ENCODE measurements at regions not wholly inside any gene's neighbourhood (a gene's known extent, or its start where the extent isn't known, plus 50 kb on each side); places are given as distances from the start of the nearest gene placed in this dataset.

- no peak for ATAC-seq (ENCODE audit: low read depth)
These were observed 555.4 kb upstream of the PITX2 start for GRCh38 chr4:111178231-111178630.

More at GRCh38 chr4:111178231-111178630, 555.4 kb upstream of the PITX2 start:
- no peak overlapping the region for H2AK5ac ChIP-seq (ENCODE audit: low read depth, low read length)
- no peak overlapping the region for H3K18ac ChIP-seq (ENCODE audit: low read depth, low read length)
- no peaks in the 10 kb centered on the region for H3K79me1 ChIP-seq (ENCODE audit: low read depth in 1 of 2, low read length in 2 of 2)
- no peak overlapping the region for H2BK20ac ChIP-seq (ENCODE audit: low read depth, low read length)
- no peak overlapping the region for H3K9ac ChIP-seq (ENCODE audit: low read depth, low read length)
- no peaks in the 10 kb centered on the region for H4K20me1 ChIP-seq (ENCODE audit: insufficient read depth, low read length)
- no peak overlapping the region for H3K14ac ChIP-seq (replicated peaks; ENCODE audit: low read depth, low read length)
- H3K4ac ChIP-seq (ENCODE audit: low read depth, low read length), result no peak overlapping the region
- H3K36me3 ChIP-seq (ENCODE audit: control insufficient read depth, insufficient read depth, low read length), result no peaks in the 10 kb centered on the region
- H4K5ac ChIP-seq (ENCODE audit: low read depth, low read length), result no peak overlapping the region
- no peak for TF ChIP-seq POLR2A (IDR thresholded peaks at IDR 0.05; ENCODE audit: low read depth, low read length)
- TF ChIP-seq RAD21 (IDR thresholded peaks at IDR 0.05; ENCODE audit: low read length), result no peak
- no peak for TF ChIP-seq NFE2L2 (IDR thresholded peaks at IDR 0.05; ENCODE audit: low read depth, low read length)
- no peak for TF ChIP-seq FOS (IDR thresholded peaks at IDR 0.05; ENCODE audit: low read depth, low read length)
- no peak for TF ChIP-seq BHLHE40 (IDR thresholded peaks at IDR 0.05; ENCODE audit: low read depth, low read length)
- no peak for TF ChIP-seq CHD1 (IDR thresholded peaks at IDR 0.05; ENCODE audit: low read depth, low read length)
- no peak for TF ChIP-seq RFX5 (IDR thresholded peaks at IDR 0.05; ENCODE audit: low read depth, low read length)
- TF ChIP-seq, protein P1, sequence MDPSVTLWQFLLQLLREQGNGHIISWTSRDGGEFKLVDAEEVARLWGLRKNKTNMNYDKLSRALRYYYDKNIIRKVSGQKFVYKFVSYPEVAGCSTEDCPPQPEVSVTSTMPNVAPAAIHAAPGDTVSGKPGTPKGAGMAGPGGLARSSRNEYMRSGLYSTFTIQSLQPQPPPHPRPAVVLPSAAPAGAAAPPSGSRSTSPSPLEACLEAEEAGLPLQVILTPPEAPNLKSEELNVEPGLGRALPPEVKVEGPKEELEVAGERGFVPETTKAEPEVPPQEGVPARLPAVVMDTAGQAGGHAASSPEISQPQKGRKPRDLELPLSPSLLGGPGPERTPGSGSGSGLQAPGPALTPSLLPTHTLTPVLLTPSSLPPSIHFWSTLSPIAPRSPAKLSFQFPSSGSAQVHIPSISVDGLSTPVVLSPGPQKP (IDR thresholded peaks at IDR 0.05; ENCODE audit: borderline replicate concordance, low read depth, low read length), result no peak
- no peak for TF ChIP-seq MXI1 (IDR thresholded peaks at IDR 0.05; ENCODE audit: borderline replicate concordance, low read depth, low read length)
- no peak for TF ChIP-seq MAZ (IDR thresholded peaks at IDR 0.05; ENCODE audit: borderline replicate concordance, low read depth, low read length)
- TF ChIP-seq CEBPB (IDR thresholded peaks at IDR 0.05; ENCODE audit: low read depth, low read length), result no peak
- no peak for TF ChIP-seq MAFK (IDR thresholded peaks at IDR 0.05; ENCODE audit: low read depth, low read length)
- no peak for TF ChIP-seq USF2 (IDR thresholded peaks at IDR 0.05; ENCODE audit: low read depth, low read length)
- TF ChIP-seq CTCF (conservative IDR thresholded peaks at IDR 0.05; ENCODE audit: low read depth, low read length), result no peak
- TF ChIP-seq RCOR1 (IDR thresholded peaks at IDR 0.05; ENCODE audit: insufficient replicate concordance, low read length), result no peak
- no peak for TF ChIP-seq SMC3 (IDR thresholded peaks at IDR 0.05; ENCODE audit: low read depth, low read length)
- H4K8ac ChIP-seq (ENCODE audit: low read depth in 2 of 2, low read length in 2 of 2), result no peak overlapping the region
- no peak overlapping the region for H2BK5ac ChIP-seq (ENCODE audit: low read depth, low read length, poor library complexity, severe bottlenecking)
- dilution Hi-C loops (cut with HindIII; ENCODE audit: low sequenced_read_pairs, unreplicated experiment) (no loop called here), intact Hi-C loops (cut with micrococcal nuclease) (no loop called here), in situ Hi-C loops (cut with MboI; ENCODE audit: low sequenced_read_pairs) (no loop called here)
- BruUV-seq (replicated peaks), result no TSS peak
- H3K4me2 ChIP-seq (ENCODE audit: low read depth, low read length), result no peak overlapping the region
- H3K27me3 ChIP-seq (ENCODE audit: control insufficient read depth, insufficient read depth, low read length), result no peaks in the 10 kb centered on the region
- no peak overlapping the region for H4K91ac ChIP-seq (ENCODE audit: insufficient read depth, low read depth, low read length)
- ChIA-PET POLR2A (ENCODE audit: unreplicated experiment) (no interaction called here), CTCF (no interaction called here)
- H3K9me3 ChIP-seq (ENCODE audit: control insufficient read depth, insufficient read depth, low read length), result 0 out of 2 replicates have a peak, but pooled peaks cover 2% of the 10 kb centered on the region
- H2BK120ac ChIP-seq (ENCODE audit: low read depth, low read length), result no peak overlapping the region
- H3K4me3 ChIP-seq (ENCODE audit: insufficient read depth, low read depth, low read length), result no peak overlapping the region
- H3K9me1 ChIP-seq (ENCODE audit: insufficient read depth, low read length), result no peaks in the 10 kb centered on the region
- no peak overlapping the region for H2BK15ac ChIP-seq (ENCODE audit: low read depth, low read length)
- no peak overlapping the region for H3K23ac ChIP-seq (ENCODE audit: low read depth, low read length)
- no peaks in the 10 kb centered on the region for H3K4me1 ChIP-seq (ENCODE audit: control insufficient read depth, insufficient read depth, low read length)
- no peak for DNase-seq
- no peak overlapping the region for H3K56ac ChIP-seq (ENCODE audit: extremely low read depth, insufficient read depth, low read length)
- no peak overlapping the region for H2AK9ac ChIP-seq (replicated peaks; ENCODE audit: low read depth, low read length, poor library complexity)
- no peak overlapping the region for H2AFZ ChIP-seq (replicated peaks; ENCODE audit: low read length, poor library complexity)
- H3K27ac ChIP-seq (ENCODE audit: insufficient read depth, low read length), result no peak overlapping the region

Data from IMR-90 (cell line).